MM.1S (cell line): ENCODE measurements at regions not wholly inside any gene's neighbourhood (a gene's known extent, or its start where the extent isn't known, plus 50 kb on each side); places are given as distances from the start of the nearest gene placed in this dataset.

Source experiments
- DNase-seq: peaks from one replicate; pipeline ENCODE4 v3.0.0-alpha.2; 2015
- H2AFZ ChIP-seq: fragments of 300-600 bp; sonication (generic); 2 replicates; pipeline ENCODE4 v1.6.0; 2016; ENCODE audit warnings: antibody characterized with exemption, low read length
- H3F3A ChIP-seq: fragments of 300-600 bp; sonication (generic); 2 replicates; pipeline ENCODE4 v1.6.1; 2016; ENCODE audit warnings: mild to moderate bottlenecking, antibody characterized with exemption, low read length, moderate library complexity, mixed read lengths; ENCODE audit not compliant: insufficient read depth
- H3K27ac ChIP-seq: fragments of 300-600 bp; sonication (generic); 2 replicates; pipeline ENCODE4 v1.5.1; 2016; ENCODE audit warnings: mild to moderate bottlenecking, low read length
- H3K27me3 ChIP-seq: fragments of 300-600 bp; sonication (generic); replicated peaks from 2 replicates; pipeline ENCODE4 v1.6.0; 2016; ENCODE audit warnings: low read length; ENCODE audit not compliant: insufficient read depth
- H3K36me3 ChIP-seq: fragments of 300-600 bp; sonication (generic); replicated peaks from 2 replicates; pipeline ENCODE4 v1.6.1; 2016; ENCODE audit warnings: mild to moderate bottlenecking, low read length, mixed read lengths; ENCODE audit not compliant: insufficient read depth
- H3K4me1 ChIP-seq: fragments of 300-600 bp; sonication (generic); 2 replicates; pipeline ENCODE4 v1.6.1; 2016; ENCODE audit warnings: low read length, mixed read lengths
- H3K4me2 ChIP-seq: fragments of 300-600 bp; sonication (generic); 2 replicates; pipeline ENCODE4 v1.6.0; 2016; ENCODE audit warnings: low read depth, low read length
- H3K4me3 ChIP-seq: fragments of 300-600 bp; sonication (generic); 2 replicates; pipeline ENCODE4 v1.5.1; 2016; ENCODE audit warnings: low read length, mixed read lengths
- H3K79me2 ChIP-seq: fragments of 300-600 bp; sonication (generic); 2 replicates; pipeline ENCODE4 v1.6.1; 2016; ENCODE audit warnings: mixed run types, low read length, mixed read lengths
- H3K9ac ChIP-seq: fragments of 300-600 bp; sonication (generic); 2 replicates; pipeline ENCODE4 v1.6.1; 2016; ENCODE audit warnings: low read length, mixed read lengths
- H3K9me2 ChIP-seq: fragments of 300-600 bp; sonication (generic); replicated peaks from 2 replicates; pipeline ENCODE4 v1.6.1; 2016; ENCODE audit warnings: mild to moderate bottlenecking, low read length, mixed read lengths; ENCODE audit not compliant: insufficient read depth
- H3K9me3 ChIP-seq: fragments of 300-600 bp; sonication (generic); replicated peaks from 2 replicates; pipeline ENCODE4 v1.6.1; 2016; ENCODE audit warnings: mild to moderate bottlenecking, low read length, mixed read lengths; ENCODE audit not compliant: insufficient read depth
- H4K20me1 ChIP-seq: fragments of 300-600 bp; sonication (generic); 2 replicates; pipeline ENCODE4 v1.6.1; 2016; ENCODE audit warnings: mild to moderate bottlenecking, low read length, moderate library complexity, mixed read lengths; ENCODE audit not compliant: insufficient read depth
- EZH2 ChIP-seq: fragments of 300-600 bp; sonication (generic); optimal IDR thresholded peaks from 2 replicates; pipeline ENCODE3; 2017; ENCODE audit warnings: low read depth, mild to moderate bottlenecking, antibody characterized with exemption, low read length, mixed read lengths
- EZH2phosphoT487 ChIP-seq: fragments of 300-600 bp; sonication (generic); IDR thresholded peaks from 2 replicates; pipeline ENCODE4 v1.6.1; 2018; ENCODE audit warnings: antibody characterized with exemption, low read length
- TF ChIP-seq, protein P1 (sequence below): fragments of 300-600 bp; sonication (generic); IDR thresholded peaks from 2 replicates; pipeline ENCODE4 v1.5.1; 2016; ENCODE audit warnings: antibody characterized with exemption, low read length, mixed read lengths

- Histone ChIP-seq H3K4me1 (peaks cover 7% of the 10 kb centered on the region), H3F3A (no peaks in the 10 kb centered on the region), H2AFZ (peak overlapping the region; percentile 73), H3K9me2 (no peaks in the 10 kb centered on the region), H3K36me3 (no peaks in the 10 kb centered on the region), H3K4me2 (peak overlapping the region; percentile 23; the same call in 1 of the 2 replicates), H3K79me2 (no peaks in the 10 kb centered on the region), H4K20me1 (no peaks in the 10 kb centered on the region), H3K9ac (no peak overlapping the region), H3K9me3 (no peaks in the 10 kb centered on the region), H3K4me3 (no peak overlapping the region), H3K27ac (no peak overlapping the region), H3K27me3 (no peaks in the 10 kb centered on the region)
- TF ChIP-seq EZH2 (no peak), EZH2phosphoT487 (no peak)
- TF ChIP-seq, protein P1, sequence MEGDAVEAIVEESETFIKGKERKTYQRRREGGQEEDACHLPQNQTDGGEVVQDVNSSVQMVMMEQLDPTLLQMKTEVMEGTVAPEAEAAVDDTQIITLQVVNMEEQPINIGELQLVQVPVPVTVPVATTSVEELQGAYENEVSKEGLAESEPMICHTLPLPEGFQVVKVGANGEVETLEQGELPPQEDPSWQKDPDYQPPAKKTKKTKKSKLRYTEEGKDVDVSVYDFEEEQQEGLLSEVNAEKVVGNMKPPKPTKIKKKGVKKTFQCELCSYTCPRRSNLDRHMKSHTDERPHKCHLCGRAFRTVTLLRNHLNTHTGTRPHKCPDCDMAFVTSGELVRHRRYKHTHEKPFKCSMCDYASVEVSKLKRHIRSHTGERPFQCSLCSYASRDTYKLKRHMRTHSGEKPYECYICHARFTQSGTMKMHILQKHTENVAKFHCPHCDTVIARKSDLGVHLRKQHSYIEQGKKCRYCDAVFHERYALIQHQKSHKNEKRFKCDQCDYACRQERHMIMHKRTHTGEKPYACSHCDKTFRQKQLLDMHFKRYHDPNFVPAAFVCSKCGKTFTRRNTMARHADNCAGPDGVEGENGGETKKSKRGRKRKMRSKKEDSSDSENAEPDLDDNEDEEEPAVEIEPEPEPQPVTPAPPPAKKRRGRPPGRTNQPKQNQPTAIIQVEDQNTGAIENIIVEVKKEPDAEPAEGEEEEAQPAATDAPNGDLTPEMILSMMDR = no peak
- DNase-seq = no peak
These were observed 227.4 kb downstream of the UACA start for GRCh38 chr15:70535955-70536338.

- no peaks in the 10 kb centered on the region for H3K9me2 ChIP-seq
- H3K79me2 ChIP-seq = no peaks in the 10 kb centered on the region
- no peak for TF ChIP-seq EZH2phosphoT487
- TF ChIP-seq, protein P1 = no peak
- no peak for TF ChIP-seq EZH2
- no peaks in the 10 kb centered on the region for H3F3A ChIP-seq
- H3K4me3 ChIP-seq = 0 out of 2 replicates have a peak overlapping the region, but pooled peaks have one; percentile 0
- H3K36me3 ChIP-seq = no peaks in the 10 kb centered on the region
- no peak overlapping the region for H3K9ac ChIP-seq
- H3K27ac ChIP-seq = no peak overlapping the region
- peaks cover 7% of the 10 kb centered on the region for H3K4me1 ChIP-seq
- no peaks in the 10 kb centered on the region for H4K20me1 ChIP-seq
- DNase-seq = peak; percentile 24
- H3K4me2 ChIP-seq = peak overlapping the region; percentile 23; the same call in 1 of the 2 replicates
- no peaks in the 10 kb centered on the region for H3K27me3 ChIP-seq
- H3K9me3 ChIP-seq = no peaks in the 10 kb centered on the region
- H2AFZ ChIP-seq = peak overlapping the region; percentile 73
These were observed 228.0 kb downstream of the UACA start for GRCh38 chr15:70535071-70535954.

GRCh38 chr15:70533931-70534742, 229.2 kb downstream of the UACA start:
- Histone ChIP-seq H4K20me1 (no peaks in the 10 kb centered on the region), H3F3A (no peaks in the 10 kb centered on the region), H3K9me2 (no peaks in the 10 kb centered on the region), H3K36me3 (no peaks in the 10 kb centered on the region), H3K4me2 (no peak overlapping the region), H3K4me3 (no peak overlapping the region), H3K27me3 (no peaks in the 10 kb centered on the region), H2AFZ (no peak overlapping the region), H3K27ac (no peak overlapping the region), H3K4me1 (peaks cover 7% of the 10 kb centered on the region), H3K79me2 (no peaks in the 10 kb centered on the region), H3K9me3 (no peaks in the 10 kb centered on the region), H3K9ac (no peak overlapping the region)
- TF ChIP-seq, protein P1 = no peak
- TF ChIP-seq EZH2 (no peak), EZH2phosphoT487 (no peak)
- DNase-seq = no peak
